ENCODE measurements at regions not wholly inside any gene's neighbourhood (a gene's known extent, or its start where the extent isn't known, plus 50 kb on each side); places are given as distances from the start of the nearest gene placed in this dataset.

- TF ChIP-seq POLR2A (IDR thresholded peaks at IDR 0.05; ENCODE audit: low read length) (no peak), GATA1 (IDR thresholded peaks at IDR 0.05; ENCODE audit: low read depth, low read length) (no peak)
These were observed 172.4 kb upstream of the SASH1 start for GRCh38 chr6:148170286-148170685.
